ENCODE measurements at regions not wholly inside any gene's neighbourhood (a gene's known extent, or its start where the extent isn't known, plus 50 kb on each side); places are given as distances from the start of the nearest gene placed in this dataset.
"Not testable (repeated sequence)": the region's sequence is repeated elsewhere in the genome, so short reads cannot be mapped to it uniquely, and the experiment has no call there.

GRCh38 chr6:22129751-22130150, 167.1 kb downstream of the PRL start:
- no peak for DNase-seq

GRCh38 chr6:22132656-22133055, 164.2 kb downstream of the PRL start:
- DNase-seq, result no peak

DNA sequence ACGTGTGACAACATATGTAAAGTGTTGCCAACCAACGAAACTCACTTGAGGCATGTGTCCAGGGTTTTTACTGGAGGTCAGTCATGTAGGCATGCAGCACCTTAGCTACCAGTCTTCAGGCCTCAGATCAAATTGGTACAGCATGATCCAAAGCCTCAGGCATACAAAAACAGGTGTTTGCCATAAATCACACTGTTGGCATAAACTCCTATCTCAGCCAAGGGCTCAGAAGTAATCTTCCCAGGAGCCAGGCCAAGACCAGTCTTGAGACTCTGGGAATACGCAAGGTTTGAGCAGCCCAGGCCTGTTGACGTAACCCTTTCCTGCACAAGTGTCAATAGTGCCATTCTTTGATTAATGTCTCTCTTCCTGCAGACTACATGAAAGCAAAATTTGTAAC, 163.5 kb downstream of the PRL start:
- DNase-seq, result no peak

GRCh38 chr6:22134308-22134707, 162.5 kb downstream of the PRL start:
- no peak for DNase-seq

DNA sequence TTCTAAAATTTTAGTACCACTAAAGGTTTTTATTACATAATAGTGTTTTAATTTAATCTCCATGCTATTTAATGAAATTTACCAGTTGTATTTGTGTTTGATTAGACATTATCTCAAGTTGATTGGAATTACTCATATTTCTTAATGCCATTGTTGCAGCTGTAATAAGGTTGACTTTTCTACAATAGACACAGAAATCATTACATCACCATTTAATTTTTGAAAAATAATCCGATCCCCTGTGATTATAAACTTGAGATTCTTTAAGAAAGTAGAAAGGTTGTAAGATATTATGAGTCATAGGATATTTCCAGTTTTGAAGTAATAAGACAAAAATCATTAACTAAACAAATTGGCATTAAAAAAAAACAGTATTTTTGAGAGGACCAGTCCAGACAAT, 161.4 kb downstream of the PRL start:
- DNase-seq, result no peak

DNA sequence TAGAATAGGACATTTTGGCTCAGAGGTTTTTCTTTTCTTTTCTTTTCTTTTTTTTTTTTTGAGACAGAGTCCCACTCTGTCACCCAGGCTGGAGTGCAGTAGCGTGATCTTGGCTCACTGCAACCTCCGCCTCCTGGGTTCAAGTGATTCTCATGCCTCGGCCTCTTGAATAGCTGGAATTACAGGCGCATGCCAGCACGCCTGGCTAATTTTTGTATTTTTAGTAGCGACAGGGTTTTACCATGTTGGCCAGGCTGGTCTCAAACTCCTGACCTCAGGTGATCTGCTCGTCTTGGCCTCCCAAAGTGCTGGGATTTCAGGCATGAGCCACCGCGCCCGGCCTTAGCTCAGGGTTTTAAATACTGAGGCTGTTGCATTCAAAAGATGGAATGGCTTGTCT, 156.1 kb downstream of the PRL start:
- not testable (repeated sequence) for DNase-seq

GRCh38 chr6:22141241-22141745, 155.5 kb downstream of the PRL start:
- DNase-seq, result no peak

GRCh38 chr6:22142856-22143255, 154.0 kb downstream of the PRL start:
- DNase-seq, result no peak

DNA sequence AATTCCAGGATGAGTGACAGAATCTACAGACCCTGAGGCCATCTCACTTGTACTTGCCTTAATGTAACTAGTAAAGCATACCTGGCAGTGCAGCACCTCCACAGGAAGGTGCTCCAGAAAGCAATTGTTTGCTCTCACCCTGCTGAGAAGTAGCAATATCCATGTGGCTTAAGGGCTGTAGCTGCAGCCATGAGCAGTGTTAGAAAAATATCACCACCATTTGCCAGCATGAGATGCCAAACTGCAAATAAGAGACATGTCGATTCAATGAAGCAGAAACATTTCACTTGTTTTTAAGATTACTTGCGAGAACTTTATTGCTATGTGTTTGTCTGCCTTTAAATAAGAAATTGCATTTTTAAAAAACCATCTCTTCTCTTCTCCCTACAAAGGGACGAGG, 151.5 kb downstream of the PRL start:
- DNase-seq, result no peak

DNA sequence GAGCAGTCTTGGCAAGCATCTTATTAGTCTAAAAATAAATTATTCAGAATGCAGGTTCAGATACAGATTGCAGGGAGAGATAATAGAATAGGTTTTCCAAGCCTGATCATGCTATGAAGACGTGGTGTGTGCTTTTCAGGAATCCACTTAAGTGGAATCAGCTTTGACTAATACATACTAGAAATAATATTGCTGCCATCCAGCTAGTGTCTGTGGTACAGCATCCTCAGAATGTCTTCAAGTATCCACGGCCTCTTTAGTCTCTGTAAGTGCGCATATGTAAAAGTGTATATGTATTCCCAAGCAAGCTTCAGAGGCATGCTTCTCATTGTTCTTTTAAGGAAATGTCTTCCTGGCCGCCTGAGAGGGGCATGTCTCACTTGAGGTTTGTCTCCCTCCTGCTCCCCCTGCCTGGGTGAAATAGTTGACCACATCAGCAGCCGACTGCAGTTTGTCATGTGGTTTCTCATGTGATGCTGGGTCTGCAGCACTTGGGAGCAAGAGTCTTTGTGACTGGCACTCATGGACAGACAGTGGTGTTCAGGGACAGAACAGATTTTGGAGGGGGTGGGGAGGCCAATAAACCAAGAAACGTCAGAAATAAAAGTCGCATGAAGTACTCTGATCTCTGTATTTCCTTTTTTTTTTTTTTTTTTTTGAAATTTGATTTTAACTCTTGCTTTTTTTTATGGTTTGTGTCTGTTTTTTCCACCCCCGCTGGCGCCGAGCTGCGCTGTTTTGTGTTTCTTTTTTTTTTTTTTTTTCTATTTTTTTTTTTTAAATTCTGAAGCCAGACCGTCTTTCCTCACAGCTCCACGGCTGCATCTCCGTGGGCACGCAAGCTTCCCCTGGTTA, 150.8 kb downstream of the PRL start:
- peak in 1 of 3 donors; percentile 4 for DNase-seq

DNA sequence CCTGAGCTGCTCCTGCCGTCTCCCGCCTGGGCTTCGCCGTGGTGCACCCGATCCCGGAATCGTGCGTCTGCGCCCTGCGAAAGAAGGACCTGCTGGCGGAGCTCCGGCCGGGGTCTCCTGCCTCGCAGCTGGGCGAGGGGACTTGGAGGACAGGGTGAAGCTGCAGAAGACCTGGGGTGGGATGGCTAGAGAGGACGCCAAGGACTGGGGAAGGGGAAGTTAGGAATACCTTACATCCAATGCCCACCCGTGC, 150.2 kb downstream of the PRL start:
- DNase-seq, result no peak

GRCh38 chr6:22146931-22147701, 149.7 kb downstream of the PRL start:
- peak in 2 of 3 donors; percentile 15 to 29 for DNase-seq

- no peak for DNase-seq
Observed at GRCh38 chr6:22147921-22148776, 148.7 kb downstream of the PRL start.

GRCh38 chr6:22149096-22149495, 147.7 kb downstream of the PRL start:
- DNase-seq, result no peak

- DNase-seq, result no peak
Observed at GRCh38 chr6:22149501-22150367, 147.1 kb downstream of the PRL start.

DNA sequence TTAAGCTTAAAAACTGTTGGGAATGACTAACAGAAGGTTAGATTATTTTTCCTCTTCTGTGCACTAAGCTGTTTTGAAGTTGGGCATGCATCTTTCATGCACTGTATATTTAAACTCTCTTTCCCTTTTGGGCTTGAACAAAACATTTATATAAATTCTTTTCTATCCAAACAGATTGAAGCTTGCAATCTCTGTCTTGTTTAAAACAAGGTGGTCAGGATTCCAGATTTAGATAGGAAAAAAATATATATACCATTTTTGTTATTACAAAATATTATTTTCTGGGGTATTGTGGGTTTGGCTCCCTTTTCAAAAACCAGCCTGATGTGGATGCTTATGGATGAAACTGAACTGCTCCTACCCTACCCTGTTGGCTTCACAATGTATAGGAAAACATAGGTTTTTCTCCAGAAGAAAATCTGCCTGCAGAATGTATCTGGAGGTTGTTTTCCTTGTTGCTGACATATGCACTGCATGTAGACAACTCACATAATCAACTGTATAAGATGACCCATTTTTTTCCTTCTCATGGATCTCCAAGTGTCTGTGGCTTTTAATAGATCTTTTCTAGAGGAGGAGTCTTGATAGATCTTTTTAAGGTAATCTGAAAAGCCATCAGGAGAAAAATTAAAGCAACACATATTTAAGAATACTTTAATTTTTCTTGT, 146.3 kb downstream of the PRL start:
- no peak for DNase-seq

GRCh38 chr6:22151892-22152291, 144.9 kb downstream of the PRL start:
- DNase-seq, result no peak

DNA sequence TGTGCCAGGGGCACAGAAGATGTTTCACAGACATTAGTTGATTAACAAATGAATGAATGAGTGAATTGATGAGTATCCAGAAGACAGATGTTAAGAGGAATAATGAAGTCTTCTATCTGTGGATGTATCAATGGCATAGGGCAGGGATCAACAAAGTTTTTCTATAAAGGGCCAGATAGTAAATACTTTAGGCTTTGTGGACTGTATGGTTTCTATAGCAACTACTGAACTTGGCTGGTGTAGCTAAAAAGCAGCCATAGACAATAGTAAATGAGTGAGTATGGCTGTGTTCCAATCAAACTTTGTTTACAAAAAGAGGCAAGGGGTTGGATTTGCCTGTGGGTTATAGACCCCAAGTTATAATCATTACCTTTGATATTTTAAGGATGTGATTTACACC, 144.0 kb downstream of the PRL start:
- no peak for DNase-seq

- DNase-seq, result peak; percentile 34 to 40 (median 37)
Observed at GRCh38 chr6:22153384-22154158, 143.3 kb downstream of the PRL start.

- no peak for DNase-seq
Observed at GRCh38 chr6:22155551-22155950, 141.3 kb downstream of the PRL start.

DNA sequence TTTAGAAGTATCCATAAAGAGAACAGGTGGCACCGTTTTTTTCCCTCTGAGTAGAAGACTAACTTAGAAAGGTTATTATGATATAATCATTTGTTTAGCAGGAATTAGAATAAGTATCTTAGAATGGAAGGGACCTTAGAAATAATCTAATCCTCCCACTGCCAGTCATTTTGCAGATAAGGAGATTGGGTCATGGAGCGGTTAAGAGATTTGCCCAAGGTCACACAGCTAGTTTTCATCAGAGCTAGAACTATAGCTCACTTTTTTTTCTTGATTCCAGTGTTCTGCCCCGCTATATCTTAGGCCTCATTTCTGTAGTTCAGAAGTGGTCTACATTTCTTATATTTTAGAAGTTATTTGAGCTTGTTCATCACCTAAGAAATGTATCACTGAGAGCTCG, 139.6 kb downstream of the PRL start:
- DNase-seq, result no peak

Measured in suppressor macrophage treated with lipopolysaccharide for 1 hour (primary cell).